SW480 (cell line): ENCODE measurements at regions not wholly inside any gene's neighbourhood (a gene's known extent, or its start where the extent isn't known, plus 50 kb on each side); places are given as distances from the start of the nearest gene placed in this dataset.
A peak's percentile ranks its signal among the peaks of the same experiment; 100 is the strongest.

Experiments used
- DNase-seq: peaks from one replicate; pipeline ENCODE4 v3.0.0-alpha.2; 2016; ENCODE audit warnings: low spot score

DNA sequence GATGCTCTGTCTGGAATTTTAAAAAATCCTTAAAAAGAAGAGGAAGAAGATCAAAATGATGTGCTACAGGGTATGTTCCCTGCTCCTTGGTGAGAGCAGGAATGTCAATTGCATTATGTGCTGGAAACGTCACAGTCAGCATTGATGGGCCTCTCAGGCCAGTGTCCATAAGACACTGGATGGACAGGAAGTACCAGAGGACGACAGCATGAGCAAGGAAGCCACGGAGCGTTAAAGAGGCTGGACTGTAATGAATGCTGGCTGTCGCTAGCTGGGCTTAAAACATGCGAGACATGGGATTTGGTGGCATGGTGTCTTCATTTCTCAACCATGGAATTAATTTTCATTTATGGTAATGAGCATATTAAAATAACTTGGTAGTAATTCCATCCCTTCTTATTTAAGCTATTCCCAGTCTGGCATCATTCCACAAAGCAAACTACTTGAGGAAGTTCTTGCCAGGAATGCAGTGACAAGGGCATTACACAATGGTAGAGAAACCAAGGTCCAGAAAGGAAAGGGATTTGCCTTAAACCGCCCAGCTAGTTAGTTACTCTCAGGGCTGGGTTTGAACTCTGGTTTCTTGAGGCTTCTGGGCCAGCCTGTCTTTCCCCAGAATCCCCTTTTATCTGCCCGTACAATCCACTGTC is 166.6 kb upstream of the SOX4 start:
- no peak for DNase-seq

GRCh38 chr6:21429291-21429690 is 164.3 kb upstream of the SOX4 start:
- DNase-seq, result no peak

GRCh38 chr6:21431526-21431925 is 162.0 kb upstream of the SOX4 start:
- no peak for DNase-seq

- no peak for DNase-seq
Measured at GRCh38 chr6:21436625-21437024, 156.9 kb upstream of the SOX4 start.

GRCh38 chr6:21437581-21437980 is 156.0 kb upstream of the SOX4 start:
- DNase-seq, result peak; percentile 9

DNA sequence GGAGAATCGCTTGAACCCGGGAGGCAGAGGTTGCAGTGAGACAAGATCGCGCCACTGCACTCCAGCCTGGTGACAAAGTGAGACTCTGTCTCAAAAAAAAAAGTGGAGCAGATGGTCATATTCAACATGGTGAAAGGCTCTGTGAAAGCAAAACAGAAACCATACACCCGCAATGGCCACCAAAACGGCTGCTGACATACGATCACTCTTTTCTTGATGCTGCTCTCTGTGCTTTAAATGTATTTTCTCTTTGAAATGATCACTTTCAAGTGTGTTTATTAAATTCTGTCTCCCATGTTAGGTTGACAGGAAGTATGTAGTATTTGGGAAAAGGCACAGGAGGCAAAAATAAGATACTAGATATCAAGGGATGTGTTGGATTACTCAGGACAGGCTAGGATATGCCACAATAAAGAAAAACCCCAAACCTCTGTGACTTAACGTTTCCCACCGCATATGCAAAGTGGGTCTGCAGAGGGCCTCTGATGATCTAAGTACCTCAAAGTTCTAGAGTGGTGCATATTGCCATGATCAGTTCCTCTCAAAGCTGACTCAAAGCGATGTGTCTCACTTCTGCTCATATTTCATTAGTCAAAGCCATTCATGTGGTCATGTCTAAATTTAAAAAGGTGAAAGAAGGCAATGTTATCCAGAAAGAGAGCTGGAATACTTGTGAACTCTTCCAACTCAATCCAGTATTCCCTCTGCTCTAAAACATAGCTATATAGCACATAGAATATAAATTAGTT is 155.1 kb upstream of the SOX4 start:
- peak; percentile 18 for DNase-seq

DNA sequence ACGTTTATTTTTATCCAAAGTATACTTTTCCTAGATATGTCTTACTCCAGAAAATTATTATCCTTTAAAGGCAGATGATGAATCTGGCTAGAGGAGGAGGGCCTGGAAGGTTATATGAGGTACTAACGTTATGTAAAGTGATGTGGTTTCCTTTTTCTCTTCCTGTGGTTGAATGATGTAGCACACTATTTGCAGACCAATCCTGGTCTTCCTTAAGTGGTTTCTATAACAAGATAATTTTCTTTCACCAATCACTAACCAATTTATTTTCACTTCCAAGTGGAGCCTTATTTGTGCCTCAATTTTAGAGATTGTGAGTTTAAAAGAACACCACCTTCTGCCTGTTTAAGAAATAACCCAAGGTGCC is 154.6 kb upstream of the SOX4 start:
- peak; percentile 28 for DNase-seq

- no peak for DNase-seq
Measured at GRCh38 chr6:21441386-21441785, 152.2 kb upstream of the SOX4 start.

DNA sequence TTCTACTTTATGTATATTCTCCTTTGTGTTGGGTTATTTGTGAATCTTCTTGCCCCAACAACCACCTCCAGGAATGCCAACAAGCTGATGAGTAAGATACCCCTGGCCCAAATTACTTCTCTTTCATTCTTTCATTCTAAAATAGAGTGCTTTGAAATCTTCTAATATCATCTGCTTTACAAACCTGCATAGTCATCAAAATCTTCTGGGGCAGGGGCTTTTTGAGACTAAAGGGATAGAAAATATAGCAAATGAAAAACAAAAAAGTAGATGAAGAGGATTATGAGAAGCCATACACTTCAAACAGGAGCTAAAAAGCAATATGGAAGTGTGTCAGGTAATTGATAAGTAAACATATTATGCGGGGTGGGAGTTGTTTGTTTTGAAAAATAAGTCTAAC is 150.7 kb upstream of the SOX4 start:
- no peak for DNase-seq

DNA sequence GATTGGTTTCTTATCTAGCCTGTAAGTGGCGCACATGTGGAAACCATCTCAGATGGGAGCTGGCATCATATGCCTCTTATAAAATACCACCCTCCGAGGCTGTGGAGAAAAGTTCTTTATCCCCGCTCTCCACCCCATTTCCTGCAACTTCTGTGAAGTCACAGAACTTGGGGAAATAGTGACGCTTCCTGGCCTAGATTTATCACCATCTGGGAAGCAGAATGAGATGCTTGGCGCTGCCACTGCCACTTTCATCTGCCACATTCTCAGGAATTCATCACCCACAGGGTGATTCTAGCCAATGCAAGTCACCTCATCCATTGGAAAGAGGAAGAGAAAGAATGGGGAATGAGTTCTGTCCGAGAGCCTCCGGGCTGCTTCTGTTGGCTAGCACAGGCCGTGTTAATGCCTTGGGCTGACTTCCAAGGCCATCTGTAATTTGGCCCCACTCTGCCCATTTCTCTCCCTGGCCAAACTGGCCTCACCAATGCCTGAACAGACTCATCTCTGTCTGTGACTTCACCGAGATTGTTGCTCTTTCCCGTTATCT is 148.8 kb upstream of the SOX4 start:
- no peak for DNase-seq

GRCh38 chr6:21447987-21448386 is 145.6 kb upstream of the SOX4 start:
- DNase-seq, result no peak

DNA sequence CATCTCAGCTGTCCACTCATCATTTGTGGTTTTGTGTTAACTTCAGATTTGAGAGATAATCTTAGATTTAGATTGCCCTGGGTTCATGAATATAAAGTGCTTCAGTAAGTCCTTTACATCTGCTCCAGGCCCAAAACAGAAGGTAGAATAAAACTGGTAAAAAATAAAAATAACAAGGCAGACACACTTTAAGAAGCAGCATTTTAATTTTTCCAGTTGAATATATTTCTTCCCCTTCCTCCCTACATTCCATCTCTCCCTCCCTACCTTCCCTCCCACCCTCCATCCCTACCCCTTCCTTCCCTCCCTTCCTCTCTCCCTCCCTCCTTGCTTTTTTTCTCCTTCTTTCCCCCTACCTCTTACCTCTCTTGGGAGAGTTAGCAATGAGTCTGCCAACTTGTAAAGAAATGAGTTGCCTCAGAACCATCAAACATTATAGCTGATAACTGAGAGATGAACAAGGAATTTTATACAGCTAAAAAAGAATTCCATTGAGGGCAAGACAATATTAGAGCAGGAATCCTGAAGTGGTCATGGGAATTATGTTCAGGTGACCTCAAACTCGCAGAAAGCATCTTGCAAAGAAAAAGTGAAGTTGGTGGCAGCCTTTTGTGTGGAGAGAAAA is 145.0 kb upstream of the SOX4 start:
- no peak for DNase-seq

DNA sequence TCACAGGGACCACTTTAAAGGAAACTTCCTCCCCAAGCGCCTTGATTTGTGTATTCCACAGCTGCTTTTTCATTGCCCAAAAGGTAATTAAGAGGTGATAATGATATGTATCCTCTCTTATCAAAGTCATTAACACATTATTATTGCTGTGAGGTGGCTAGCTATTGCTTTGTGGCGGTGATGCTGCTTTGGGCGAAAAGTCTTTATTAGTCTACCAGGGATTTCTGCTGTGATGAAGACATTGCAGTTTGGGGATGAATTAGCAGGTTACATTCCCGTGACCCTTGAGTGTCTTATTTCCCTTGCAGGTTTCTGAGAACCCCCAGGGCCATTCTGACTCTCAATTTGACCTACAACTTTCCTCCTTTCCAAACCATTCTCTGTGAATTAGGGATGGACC is 143.4 kb upstream of the SOX4 start:
- DNase-seq, result no peak

GRCh38 chr6:21450628-21451027 is 142.9 kb upstream of the SOX4 start:
- no peak for DNase-seq

DNA sequence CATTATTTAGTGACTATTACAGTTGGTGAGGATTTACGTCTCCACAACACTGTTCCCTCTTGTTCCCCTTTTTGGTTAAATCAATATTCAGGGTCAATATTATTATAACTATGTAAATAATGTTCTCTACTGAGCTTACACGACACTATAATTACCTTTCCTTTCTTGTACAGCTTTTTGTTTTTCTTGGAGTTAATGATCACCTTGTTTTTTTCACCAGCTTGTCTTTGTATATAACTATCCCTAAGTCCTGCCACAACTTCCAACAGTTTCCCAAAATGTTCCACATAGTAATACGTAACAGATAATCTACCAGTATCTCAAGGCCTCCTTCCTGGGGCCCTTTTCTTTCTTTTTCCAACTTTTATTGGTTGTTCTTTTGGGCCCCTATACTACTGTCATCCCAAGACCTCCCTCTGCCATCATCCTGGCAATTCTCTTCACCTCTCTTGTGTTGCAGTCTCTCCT is 142.0 kb upstream of the SOX4 start:
- no peak for DNase-seq

DNA sequence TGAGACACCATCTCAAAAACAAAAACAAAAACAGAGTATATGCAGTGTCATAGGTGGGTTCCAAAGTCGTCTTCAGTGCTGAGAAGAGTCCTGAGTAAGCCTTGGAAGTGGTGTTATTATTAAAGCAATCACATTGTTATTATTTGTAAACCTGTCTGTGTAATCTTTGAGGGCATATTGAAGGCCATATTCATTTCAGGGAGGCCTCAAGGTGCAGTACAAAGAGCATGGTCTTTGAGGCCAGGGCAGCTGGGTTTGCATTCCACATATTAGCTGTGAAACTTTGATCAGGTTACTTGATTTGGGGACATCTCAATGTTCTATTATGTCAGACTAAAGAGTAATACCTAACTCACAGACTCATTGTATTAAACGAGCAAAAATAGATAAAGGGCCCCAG is 139.3 kb upstream of the SOX4 start:
- DNase-seq, result no peak

GRCh38 chr6:21455071-21455470 is 138.5 kb upstream of the SOX4 start:
- no peak for DNase-seq

- DNase-seq, result peak; percentile 80
Measured at GRCh38 chr6:21457647-21458046, 135.9 kb upstream of the SOX4 start.

DNA sequence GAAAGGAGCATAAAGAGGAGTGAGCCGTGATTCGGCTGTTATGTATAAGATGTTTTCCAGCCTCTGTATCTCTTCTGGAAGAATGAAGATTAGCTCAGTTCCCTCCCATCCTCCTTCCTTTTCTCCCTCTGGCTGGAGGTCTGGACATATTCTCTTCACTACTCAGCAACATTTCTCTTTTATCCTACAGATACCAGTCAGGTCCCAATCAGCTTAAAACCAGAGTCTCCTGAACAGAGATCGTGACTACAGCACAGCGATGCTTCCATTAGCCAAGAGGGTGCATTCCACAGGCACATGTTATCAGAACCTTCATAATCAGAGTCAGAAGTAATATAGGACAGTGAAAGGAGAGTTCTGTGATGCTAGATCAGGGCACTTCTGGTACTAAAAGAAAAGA is 133.9 kb upstream of the SOX4 start:
- no peak for DNase-seq

DNA sequence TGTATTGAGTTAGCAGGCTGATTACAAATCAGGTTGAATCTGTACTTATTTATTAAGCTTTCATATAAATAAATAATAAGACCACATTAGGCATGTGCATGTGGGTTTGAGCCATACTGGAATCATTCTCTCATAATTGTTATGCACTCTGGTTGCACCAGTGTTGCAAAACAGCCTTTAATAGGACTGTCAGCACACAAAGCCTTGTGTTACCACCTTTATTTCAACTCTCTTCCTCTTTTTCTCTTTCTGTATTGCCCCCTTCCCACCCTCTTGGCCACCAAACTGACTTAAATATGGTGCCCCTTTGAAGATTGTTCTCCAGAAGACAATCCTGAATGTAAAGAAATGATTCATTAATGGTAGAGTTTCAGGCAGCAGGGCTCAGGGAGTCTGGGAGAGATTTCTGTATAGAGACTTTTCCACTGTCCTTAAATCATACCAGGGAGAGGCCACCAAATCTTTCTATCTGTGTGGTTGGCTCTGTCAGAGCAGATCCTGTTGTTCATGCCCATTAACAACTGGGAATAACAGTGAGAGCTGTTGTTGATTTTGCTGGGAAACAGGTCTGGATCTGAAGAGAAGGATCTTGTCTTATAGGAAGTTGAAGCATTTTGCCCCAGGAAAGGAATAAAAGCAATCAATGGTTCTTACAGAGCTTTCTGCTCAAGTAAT is 131.6 kb upstream of the SOX4 start:
- DNase-seq, result no peak

DNA sequence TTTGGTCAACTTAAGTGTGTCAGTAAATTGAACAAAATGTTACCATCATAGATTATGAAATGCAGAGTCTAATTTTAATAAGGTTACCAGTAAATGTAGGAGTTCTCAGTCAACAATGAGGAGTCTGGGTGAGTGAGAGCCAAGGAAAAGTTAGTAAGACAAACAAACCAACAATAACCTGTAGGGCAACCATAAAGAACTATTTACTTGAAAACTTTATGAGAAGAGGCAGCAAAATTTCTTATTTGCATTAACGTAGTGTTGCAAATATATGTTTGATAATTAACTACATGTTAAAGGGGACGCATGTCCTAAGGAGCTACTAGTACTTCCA is 131.1 kb upstream of the SOX4 start:
- DNase-seq, result no peak

- no peak for DNase-seq
Measured at GRCh38 chr6:21467091-21467490, 126.5 kb upstream of the SOX4 start.

- DNase-seq, result no peak
Measured at GRCh38 chr6:21468461-21468860, 125.1 kb upstream of the SOX4 start.
